DND-41 (cell line): ENCODE measurements at regions not wholly inside any gene's neighbourhood (a gene's known extent, or its start where the extent isn't known, plus 50 kb on each side); places are given as distances from the start of the nearest gene placed in this dataset.
A peak's percentile ranks its signal among the peaks of the same experiment; 100 is the strongest.

Experiments used
- ATAC-seq: fragments of 200-7000 bp; cut with Tn5 transposase; 3 replicates; pipeline ENCODE4 v1.9.1; 2021; ENCODE audit warnings: low read depth; ENCODE audit not compliant: insufficient read depth
- DNase-seq: peaks from one replicate; pipeline ENCODE4 v3.0.0-alpha.2; 2020
- H2AFZ ChIP-seq: 2 replicates; pipeline ENCODE4 v1.6.0; 2012; ENCODE audit warnings: low read depth, low read length
- H3K27ac ChIP-seq: 2 replicates; pipeline ENCODE4 v1.5.1; 2012; ENCODE audit warnings: low read length, inconsistent platforms
- H3K27me3 ChIP-seq: fragments of 200-600 bp; sonication (generic); 2 replicates; pipeline ENCODE4 v1.6.0; 2012; ENCODE audit warnings: low read length, mild to moderate bottlenecking, inconsistent platforms; ENCODE audit not compliant: insufficient read depth, poor library complexity
- H3K36me3 ChIP-seq: 2 replicates; pipeline ENCODE4 v1.5.1; 2012; ENCODE audit warnings: low read length, inconsistent platforms; ENCODE audit not compliant: insufficient read depth
- H3K4me1 ChIP-seq: 2 replicates; pipeline ENCODE4 v1.5.1; 2012; ENCODE audit warnings: mild to moderate bottlenecking, low read length; ENCODE audit not compliant: insufficient read depth
- H3K4me2 ChIP-seq: 2 replicates; pipeline ENCODE4 v1.6.0; 2012; ENCODE audit warnings: mild to moderate bottlenecking, moderate library complexity, low read length, inconsistent platforms; ENCODE audit not compliant: insufficient read depth
- H3K4me3 ChIP-seq, 2 experiments: fragments of 200-600 bp in 1 of 2; shearing (Covaris generic) in 1 of 2; 2 replicates each; pipeline ENCODE4 v1.5.1; 2012 to 2016; ENCODE audit warnings: inconsistent platforms in 2 of 2, low read length in 2 of 2, mild to moderate bottlenecking in 2 of 2, low read depth in 1 of 2, moderate library complexity in 1 of 2
- H3K79me2 ChIP-seq: 2 replicates; pipeline ENCODE4 v1.6.0; 2012; ENCODE audit warnings: low read length, inconsistent platforms; ENCODE audit not compliant: insufficient read depth
- H3K9ac ChIP-seq: 2 replicates; pipeline ENCODE4 v1.6.0; 2012; ENCODE audit warnings: low read depth, mild to moderate bottlenecking, inconsistent platforms, low read length, moderate library complexity
- H3K9me3 ChIP-seq: 2 replicates; pipeline ENCODE4 v1.5.1; 2012; ENCODE audit warnings: low read length, moderate library complexity, mild to moderate bottlenecking, inconsistent platforms; ENCODE audit not compliant: insufficient read depth, severe bottlenecking
- H4K20me1 ChIP-seq: 2 replicates; pipeline ENCODE4 v1.6.0; 2012; ENCODE audit warnings: low read length; ENCODE audit not compliant: insufficient read depth
- CTCF ChIP-seq: IDR thresholded peaks from 2 replicates; pipeline ENCODE4 v1.5.1; 2012; ENCODE audit warnings: borderline replicate concordance, low read length, moderate library complexity, mild to moderate bottlenecking; ENCODE audit not compliant: poor library complexity, severe bottlenecking; ENCODE audit errors: extremely low read depth
- EZH2 ChIP-seq: IDR thresholded peaks from 3 replicates; pipeline ENCODE4 v1.6.1; 2012; ENCODE audit warnings: borderline replicate concordance, low read depth, mild to moderate bottlenecking, moderate library complexity, low read length, inconsistent platforms; ENCODE audit not compliant: severe bottlenecking

DNA sequence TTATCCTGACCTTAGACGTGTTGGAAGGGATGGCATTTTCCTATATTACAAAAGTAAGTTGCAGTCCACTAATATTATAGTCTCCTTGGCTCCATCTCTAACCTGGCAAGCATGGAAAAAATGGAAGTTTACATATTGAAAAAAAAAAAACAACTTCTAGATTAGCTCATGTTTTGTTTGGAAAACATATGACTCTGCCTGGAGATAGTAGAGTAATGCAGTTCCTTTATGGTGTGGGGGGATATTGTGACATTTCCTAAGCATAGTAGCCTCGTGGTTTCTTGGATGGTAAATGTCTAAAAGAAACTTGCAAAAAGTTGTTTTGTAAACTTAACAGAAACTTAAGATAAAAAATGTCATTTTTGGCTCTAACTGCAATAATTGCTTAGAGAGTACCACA, 244.4 kb upstream of the FBXL7 start:
- Histone ChIP-seq H2AFZ (no peak overlapping the region), H3K9ac (no peak overlapping the region), H4K20me1 (no peaks in the 10 kb centered on the region), H3K27ac (no peak overlapping the region), H3K36me3 (no peaks in the 10 kb centered on the region), H3K4me3 (no peak overlapping the region), H3K4me2 (no peak overlapping the region), H3K79me2 (no peaks in the 10 kb centered on the region), H3K27me3 (no peaks in the 10 kb centered on the region), H3K9me3 (no peaks in the 10 kb centered on the region), H3K4me1 (no peaks in the 10 kb centered on the region)
- DNase-seq = no peak
- no peak for ATAC-seq
- no peak for TF ChIP-seq CTCF
- no peak for TF ChIP-seq EZH2

GRCh38 chr5:15254607-15255006, 245.4 kb upstream of the FBXL7 start:
- no peaks in the 10 kb centered on the region for H4K20me1 ChIP-seq
- H3K9me3 ChIP-seq = no peaks in the 10 kb centered on the region
- H3K4me1 ChIP-seq = 0 out of 2 replicates have a peak, but pooled peaks cover under 1% of the 10 kb centered on the region
- DNase-seq (no peak), ATAC-seq (no peak)
- no peaks in the 10 kb centered on the region for H3K36me3 ChIP-seq
- H3K27me3 ChIP-seq = no peaks in the 10 kb centered on the region
- H3K4me3 ChIP-seq = no peak overlapping the region
- TF ChIP-seq EZH2 = no peak
- no peak for TF ChIP-seq CTCF
- no peak overlapping the region for H2AFZ ChIP-seq
- H3K9ac ChIP-seq = no peak overlapping the region
- no peak overlapping the region for H3K4me2 ChIP-seq
- H3K79me2 ChIP-seq = no peaks in the 10 kb centered on the region
- H3K27ac ChIP-seq = no peak overlapping the region

DNA sequence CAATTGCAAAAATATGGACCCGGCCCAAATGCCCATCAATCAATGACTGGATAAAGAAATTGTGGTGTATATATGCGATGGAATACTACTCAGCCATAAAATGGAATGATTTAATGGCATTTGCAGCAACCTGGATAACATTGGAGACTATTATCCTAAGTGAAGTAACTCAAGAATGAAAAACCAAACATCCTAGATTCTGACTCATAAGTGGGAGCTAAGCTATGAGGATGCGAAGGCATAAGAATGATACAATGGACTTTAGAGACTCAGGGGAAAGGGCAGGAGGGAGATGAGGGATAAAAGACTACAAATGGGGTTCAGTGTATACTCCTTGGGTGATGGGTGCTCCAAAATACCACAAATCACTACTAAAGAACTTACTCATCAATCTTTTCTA, 247.6 kb upstream of the FBXL7 start:
- H3K9ac ChIP-seq = no peak overlapping the region
- H3K4me2 ChIP-seq = no peak overlapping the region
- no peak overlapping the region for H3K27ac ChIP-seq
- H3K36me3 ChIP-seq = no peaks in the 10 kb centered on the region
- no peaks in the 10 kb centered on the region for H3K27me3 ChIP-seq
- no peak overlapping the region for H2AFZ ChIP-seq
- H3K4me1 ChIP-seq = peaks cover 8% of the 10 kb centered on the region; the same call in 1 of the 2 replicates
- H3K9me3 ChIP-seq = no peaks in the 10 kb centered on the region
- TF ChIP-seq CTCF (no peak), EZH2 (no peak)
- H4K20me1 ChIP-seq = no peaks in the 10 kb centered on the region
- H3K79me2 ChIP-seq = no peaks in the 10 kb centered on the region
- ATAC-seq (no peak), DNase-seq (no peak)
- no peak overlapping the region for H3K4me3 ChIP-seq

- H3K27me3 ChIP-seq = no peaks in the 10 kb centered on the region
- peaks cover 8% of the 10 kb centered on the region; the same call in 1 of the 2 replicates for H3K4me1 ChIP-seq
- H3K4me3 ChIP-seq = no peak overlapping the region
- H3K9ac ChIP-seq = no peak overlapping the region
- H3K79me2 ChIP-seq = no peaks in the 10 kb centered on the region
- H3K36me3 ChIP-seq = no peaks in the 10 kb centered on the region
- TF ChIP-seq CTCF = no peak
- no peak for TF ChIP-seq EZH2
- no peak overlapping the region for H2AFZ ChIP-seq
- H3K27ac ChIP-seq = no peak overlapping the region
- H4K20me1 ChIP-seq = no peaks in the 10 kb centered on the region
- ATAC-seq (peak; percentile 76), DNase-seq (no peak)
- H3K4me2 ChIP-seq = no peak overlapping the region
- H3K9me3 ChIP-seq = peaks cover 10% of the 10 kb centered on the region
Measured at GRCh38 chr5:15249152-15249551, 250.8 kb upstream of the FBXL7 start.
